H9 (cell line): ENCODE measurements at regions not wholly inside any gene's neighbourhood (a gene's known extent, or its start where the extent isn't known, plus 50 kb on each side); places are given as distances from the start of the nearest gene placed in this dataset.

Experiments used
- DNase-seq: peaks from one replicate; pipeline ENCODE4 v3.0.0-alpha.2; 2017
- H2AFZ ChIP-seq: one replicate; pipeline ENCODE4 v1.6.1; 2013; ENCODE audit warnings: mild to moderate bottlenecking, low read length, control low read depth, moderate library complexity
- H2AK5ac ChIP-seq: 2 replicates; pipeline ENCODE4 v1.6.1; 2013; ENCODE audit warnings: low read length, control low read depth, mixed read lengths; ENCODE audit not compliant: insufficient read length
- H2BK120ac ChIP-seq: one replicate; pipeline ENCODE4 v1.6.1; 2013; ENCODE audit warnings: low read depth, mild to moderate bottlenecking, low read length, control low read depth, inconsistent platforms; ENCODE audit not compliant: poor library complexity, severe bottlenecking
- H2BK12ac ChIP-seq: 2 replicates; pipeline ENCODE4 v1.6.1; 2013; ENCODE audit warnings: low read length, control low read depth, mixed read lengths, low read depth; ENCODE audit not compliant: insufficient read length
- H2BK15ac ChIP-seq: 2 replicates; pipeline ENCODE4 v1.6.1; 2013; ENCODE audit warnings: low read depth, low read length, control low read depth
- H2BK20ac ChIP-seq: one replicate; pipeline ENCODE4 v1.6.1; 2013; ENCODE audit warnings: low read depth, mild to moderate bottlenecking, low read length, control low read depth, inconsistent platforms; ENCODE audit not compliant: poor library complexity, severe bottlenecking
- H2BK5ac ChIP-seq: 2 replicates; pipeline ENCODE4 v1.6.1; 2013; ENCODE audit warnings: low read length, control low read depth, mixed read lengths; ENCODE audit not compliant: insufficient read length
- H3K14ac ChIP-seq: 2 replicates; pipeline ENCODE4 v1.6.1; 2013; ENCODE audit warnings: low read length, control low read depth; ENCODE audit not compliant: insufficient read depth
- H3K18ac ChIP-seq: 2 replicates; pipeline ENCODE4 v1.6.1; 2013; ENCODE audit warnings: low read depth, mild to moderate bottlenecking, mixed read lengths, low read length, control low read depth; ENCODE audit not compliant: insufficient read length
- H3K23ac ChIP-seq: 2 replicates; pipeline ENCODE4 v1.6.1; 2013; ENCODE audit warnings: low read length, control low read depth, mixed read lengths, low read depth; ENCODE audit not compliant: insufficient read length
- H3K23me2 ChIP-seq: 2 replicates; pipeline ENCODE4 v1.6.1; 2013; ENCODE audit warnings: low read depth, mild to moderate bottlenecking, mixed read lengths, low read length, control low read depth; ENCODE audit not compliant: insufficient read length, poor library complexity, severe bottlenecking
- H3K27ac ChIP-seq: 2 replicates; pipeline ENCODE4 v1.5.1; 2013; ENCODE audit warnings: low read length, control low read depth, mixed read lengths, low read depth; ENCODE audit not compliant: insufficient read length
- H3K27me3 ChIP-seq: 2 replicates; pipeline ENCODE4 v1.6.1; 2013; ENCODE audit warnings: low read length, control low read depth, inconsistent platforms; ENCODE audit not compliant: insufficient read depth
- H3K4ac ChIP-seq: 2 replicates; pipeline ENCODE4 v1.6.1; 2013; ENCODE audit warnings: low read depth, mild to moderate bottlenecking, control low read depth, inconsistent platforms, low read length, moderate library complexity
- H3K4me1 ChIP-seq: 2 replicates; pipeline ENCODE4 v1.6.1; 2013; ENCODE audit warnings: low read length, control low read depth, inconsistent platforms; ENCODE audit not compliant: insufficient read depth
- H3K4me2 ChIP-seq: 2 replicates; pipeline ENCODE4 v1.6.1; 2013; ENCODE audit warnings: low read length, control low read depth, mixed read lengths; ENCODE audit not compliant: insufficient read length, insufficient read depth
- H3K56ac ChIP-seq: 2 replicates; pipeline ENCODE4 v1.6.1; 2013; ENCODE audit warnings: low read depth, mild to moderate bottlenecking, mixed read lengths, low read length, control low read depth; ENCODE audit not compliant: insufficient read length
- H3K79me1 ChIP-seq: 2 replicates; pipeline ENCODE4 v1.6.1; 2013; ENCODE audit warnings: low read depth, mild to moderate bottlenecking, moderate library complexity, low read length, control low read depth, inconsistent platforms; ENCODE audit not compliant: insufficient read depth, poor library complexity, severe bottlenecking
- H3K79me2 ChIP-seq: 2 replicates; pipeline ENCODE4 v1.6.1; 2013; ENCODE audit warnings: low read length, control low read depth, inconsistent platforms; ENCODE audit not compliant: insufficient read depth
- H3K9ac ChIP-seq: 2 replicates; pipeline ENCODE4 v1.6.1; 2013; ENCODE audit warnings: low read length, control low read depth, mixed read lengths; ENCODE audit not compliant: insufficient read length; ENCODE audit errors: extremely low read depth
- H3K9me3 ChIP-seq: one replicate; pipeline ENCODE4 v1.6.1; 2013; ENCODE audit warnings: low read depth, low read length, inconsistent platforms; ENCODE audit not compliant: control insufficient read depth
- H3T11ph ChIP-seq: one replicate; pipeline ENCODE4 v1.6.1; 2013; ENCODE audit warnings: mild to moderate bottlenecking, low read length, control low read depth, inconsistent platforms
- H4K20me1 ChIP-seq: one replicate; pipeline ENCODE4 v1.6.1; 2013; ENCODE audit not compliant: control insufficient read depth, insufficient read length, insufficient read depth
- H4K5ac ChIP-seq: 2 replicates; pipeline ENCODE4 v1.6.1; 2013; ENCODE audit warnings: low read depth, mild to moderate bottlenecking, mixed read lengths, low read length, control low read depth; ENCODE audit not compliant: insufficient read length
- H4K8ac ChIP-seq: replicated peaks from 2 replicates; pipeline ENCODE4 v1.6.1; 2013; ENCODE audit warnings: low read length, control low read depth, mixed read lengths, low read depth; ENCODE audit not compliant: insufficient read length
- H4K91ac ChIP-seq: 2 replicates; pipeline ENCODE4 v1.6.1; 2013; ENCODE audit warnings: low read depth, mild to moderate bottlenecking, moderate library complexity, mixed read lengths, low read length, control low read depth; ENCODE audit not compliant: insufficient read length
- H3K27ac Mint-ChIP-seq, 3 experiments: 2 replicates in 2 of 3; 3 replicates in 1 of 3; pipeline ENCODE4 v1.8.0; 2020 to 2021; ENCODE audit warnings: mixed read lengths in 3 of 3, mild to moderate bottlenecking in 1 of 3, moderate library complexity in 1 of 3
- H3K27me3 Mint-ChIP-seq: 2 replicates; pipeline ENCODE4 v1.8.0; 2021; ENCODE audit warnings: low read depth, mild to moderate bottlenecking, moderate library complexity, mixed read lengths
- H3K36me3 Mint-ChIP-seq, 3 experiments: 2 replicates in 2 of 3; 3 replicates in 1 of 3; pipeline ENCODE4 v1.8.0; 2020 to 2021; ENCODE audit warnings: low read depth in 3 of 3, mixed read lengths in 3 of 3; ENCODE audit not compliant: insufficient read depth in 1 of 3
- H3K4me1 Mint-ChIP-seq, 2 experiments: 2 replicates each; pipeline ENCODE4 v1.8.0; 2020; ENCODE audit warnings: mixed read lengths in 2 of 2
- H3K4me3 Mint-ChIP-seq, 2 experiments: 2 replicates in 1 of 2; 3 replicates in 1 of 2; pipeline ENCODE4 v1.8.0; 2020 to 2021; ENCODE audit warnings: mild to moderate bottlenecking in 2 of 2, mixed read lengths in 2 of 2, moderate library complexity in 1 of 2
- H3K9me3 Mint-ChIP-seq, 2 experiments: 2 replicates in 1 of 2; 3 replicates in 1 of 2; pipeline ENCODE4 v1.8.0; 2020; ENCODE audit warnings: mild to moderate bottlenecking in 2 of 2, mixed read lengths in 2 of 2, moderate library complexity in 1 of 2
- WGBS: extraction: QIAGEN DNeasy Blood & Tissue Kit; methylation state at CpG from one replicate; pipeline ENCODE4 v1.1.7; 2013; ENCODE audit warnings: missing lambda C conversion rate, low lambda C conversion rate, mixed read lengths; ENCODE audit not compliant: insufficient read length; ENCODE audit errors: extremely low coverage; 5-methylcytosine and 5-hydroxymethylcytosine counted together
- TF ChIP-seq, protein P1 (sequence below): fragments of 200-600 bp; sonication (generic); conservative IDR thresholded peaks from 3 replicates; pipeline ENCODE4 v1.8.0; 2021; ENCODE audit warnings: antibody characterized with exemption, mild to moderate bottlenecking

DNA sequence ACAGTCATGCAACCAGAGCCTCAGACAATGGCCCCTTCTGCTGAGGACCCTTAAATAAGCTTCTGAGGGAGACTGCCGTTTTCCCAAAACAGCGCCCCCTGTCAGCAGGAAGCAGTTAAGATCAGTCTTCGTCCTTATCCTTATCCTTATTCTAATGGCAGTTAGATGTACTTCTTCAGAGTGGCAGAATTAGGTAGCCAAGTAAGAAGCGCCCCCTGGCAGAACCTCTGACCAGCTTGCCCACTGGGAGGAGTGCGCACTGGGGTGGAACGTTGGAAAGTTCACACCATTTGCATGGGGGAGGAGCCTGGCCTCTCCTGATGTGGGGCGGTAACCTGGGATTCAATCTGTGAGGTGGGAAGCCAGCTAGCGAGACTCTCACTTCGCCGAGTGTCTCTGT is 133.6 kb upstream of the QRFPR start:
- no peak overlapping the region for H3K27ac ChIP-seq
- H3K18ac ChIP-seq: no peak overlapping the region
- Mint-ChIP-seq H3K36me3 (no peaks in the 10 kb centered on the region; a peak in 2 of 7 replicates), H3K4me1 (peaks cover 3 to 6% of the 10 kb centered on the region in 2 experiments; a peak in 3 of 4 replicates), H3K27ac (no peak overlapping the region), H3K9me3 (no peaks in the 10 kb centered on the region; a peak in 1 of 5 replicates), H3K4me3 (no peak overlapping the region), H3K27me3 (peaks cover 1% of the 10 kb centered on the region; the same call in 1 of the 2 replicates)
- H4K20me1 ChIP-seq: no peaks in the 10 kb centered on the region
- H2BK15ac ChIP-seq: no peak overlapping the region
- no peak overlapping the region for H3K23ac ChIP-seq
- no peaks in the 10 kb centered on the region for H3K9me3 ChIP-seq
- no peak overlapping the region for H3K4ac ChIP-seq
- no peak overlapping the region for H3K14ac ChIP-seq
- no peak overlapping the region for H2BK20ac ChIP-seq
- H3K56ac ChIP-seq: no peak overlapping the region
- no CpG with 5 or more reads among the region's 10 CpGs for WGBS
- no peak overlapping the region for H2AK5ac ChIP-seq
- no peaks in the 10 kb centered on the region for H3K79me1 ChIP-seq
- no peak overlapping the region for H4K8ac ChIP-seq
- no peaks in the 10 kb centered on the region for H3K27me3 ChIP-seq
- no peaks in the 10 kb centered on the region for H3K79me2 ChIP-seq
- peak; percentile 86 for DNase-seq
- no peak overlapping the region for H4K91ac ChIP-seq
- H3K4me1 ChIP-seq: no peaks in the 10 kb centered on the region
- H3K9ac ChIP-seq: no peak overlapping the region
- TF ChIP-seq, protein P1, sequence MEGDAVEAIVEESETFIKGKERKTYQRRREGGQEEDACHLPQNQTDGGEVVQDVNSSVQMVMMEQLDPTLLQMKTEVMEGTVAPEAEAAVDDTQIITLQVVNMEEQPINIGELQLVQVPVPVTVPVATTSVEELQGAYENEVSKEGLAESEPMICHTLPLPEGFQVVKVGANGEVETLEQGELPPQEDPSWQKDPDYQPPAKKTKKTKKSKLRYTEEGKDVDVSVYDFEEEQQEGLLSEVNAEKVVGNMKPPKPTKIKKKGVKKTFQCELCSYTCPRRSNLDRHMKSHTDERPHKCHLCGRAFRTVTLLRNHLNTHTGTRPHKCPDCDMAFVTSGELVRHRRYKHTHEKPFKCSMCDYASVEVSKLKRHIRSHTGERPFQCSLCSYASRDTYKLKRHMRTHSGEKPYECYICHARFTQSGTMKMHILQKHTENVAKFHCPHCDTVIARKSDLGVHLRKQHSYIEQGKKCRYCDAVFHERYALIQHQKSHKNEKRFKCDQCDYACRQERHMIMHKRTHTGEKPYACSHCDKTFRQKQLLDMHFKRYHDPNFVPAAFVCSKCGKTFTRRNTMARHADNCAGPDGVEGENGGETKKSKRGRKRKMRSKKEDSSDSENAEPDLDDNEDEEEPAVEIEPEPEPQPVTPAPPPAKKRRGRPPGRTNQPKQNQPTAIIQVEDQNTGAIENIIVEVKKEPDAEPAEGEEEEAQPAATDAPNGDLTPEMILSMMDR: peak; percentile 81
- H2BK12ac ChIP-seq: no peak overlapping the region
- H3K4me2 ChIP-seq: no peak overlapping the region
- H2BK120ac ChIP-seq: no peak overlapping the region
- H2AFZ ChIP-seq: no peak overlapping the region
- H2BK5ac ChIP-seq: no peak overlapping the region
- no peaks in the 10 kb centered on the region for H3K23me2 ChIP-seq
- H3T11ph ChIP-seq: no peak overlapping the region
- H4K5ac ChIP-seq: no peak overlapping the region
